Left lung (tissue), 4 donors: ENCODE measurements at regions not wholly inside any gene's neighbourhood (a gene's known extent, or its start where the extent isn't known, plus 50 kb on each side); places are given as distances from the start of the nearest gene placed in this dataset.

Source experiments
- ATAC-seq: fragments of 200-7000 bp; cut with Tn5 transposase; one replicate; pipeline ENCODE4 v1.9.1; 2020; ENCODE audit warnings: moderate library complexity
- DNase-seq, 4 donors: peaks; one replicate each; pipeline ENCODE4 v3.0.0-alpha.2; 2013 to 2020
- H3K27ac ChIP-seq, 2 donors: fragments of 200-600 bp; sonication (generic) in 1 of 2; one replicate each; pipeline versions ENCODE4 v1.5.0 to v1.8.0; 2020 to 2021
- H3K27me3 ChIP-seq, 2 donors: fragments of 200-600 bp; sonication (generic) in 1 of 2; one replicate each; pipeline versions ENCODE4 v1.5.0 to v1.8.0; 2020 to 2021
- H3K36me3 ChIP-seq, 2 donors: fragments of 200-600 bp; sonication (generic) in 1 of 2; one replicate each; pipeline versions ENCODE4 v1.5.0 to v1.8.0; 2020 to 2021
- H3K4me1 ChIP-seq, 2 donors: fragments of 200-600 bp; one replicate each; pipeline ENCODE4 v1.8.0; 2021
- H3K4me3 ChIP-seq, 2 donors: fragments of 200-600 bp; sonication (generic) in 1 of 2; one replicate each; pipeline versions ENCODE4 v1.5.0 to v1.8.0; 2020 to 2021; ENCODE audit warnings: mild to moderate bottlenecking in 1 of 2
- H3K9me3 ChIP-seq, 2 donors: fragments of 200-600 bp; sonication (generic) in 1 of 2; one replicate each; pipeline versions ENCODE4 v1.5.0 to v1.8.0; 2020 to 2021
- CTCF ChIP-seq, 2 donors: fragments of 200-600 bp; sonication (generic) in 1 of 2; IDR thresholded peaks; one replicate each; pipeline versions ENCODE4 v1.5.0 to v1.8.0; 2021; ENCODE audit warnings: antibody characterized with exemption in 2 of 2
- intact Hi-C, 2 donors: fragments of 100-400 bp; cut with DNase I; formaldehyde crosslinking; loops; one replicate each; pipeline versions ENCODE4 v1.11.2 to v1.14.2; 2022
- donor health status: DM: no; HTN: yes; CAD: no.
- donor health status: DM: no; HTN: no; CAD: no.

- H3K27me3 ChIP-seq = peaks cover 0 to 38% of the 10 kb centered on the region in 2 donors
- no peak overlapping the region for H3K27ac ChIP-seq
- ATAC-seq (no peak), DNase-seq (peak in 1 of 4 donors; percentile 76)
- H3K9me3 ChIP-seq = no peaks in the 10 kb centered on the region
- H3K36me3 ChIP-seq = no peaks in the 10 kb centered on the region
- intact Hi-C loops = no loop called here
- no peak for TF ChIP-seq CTCF (IDR thresholded peaks at IDR 0.05)
- H3K4me3 ChIP-seq = no peak overlapping the region
- H3K4me1 ChIP-seq = no peaks in the 10 kb centered on the region
Measured at GRCh38 chr6:169970306-169970988, 219.0 kb downstream of the ERMARD start.

DNA sequence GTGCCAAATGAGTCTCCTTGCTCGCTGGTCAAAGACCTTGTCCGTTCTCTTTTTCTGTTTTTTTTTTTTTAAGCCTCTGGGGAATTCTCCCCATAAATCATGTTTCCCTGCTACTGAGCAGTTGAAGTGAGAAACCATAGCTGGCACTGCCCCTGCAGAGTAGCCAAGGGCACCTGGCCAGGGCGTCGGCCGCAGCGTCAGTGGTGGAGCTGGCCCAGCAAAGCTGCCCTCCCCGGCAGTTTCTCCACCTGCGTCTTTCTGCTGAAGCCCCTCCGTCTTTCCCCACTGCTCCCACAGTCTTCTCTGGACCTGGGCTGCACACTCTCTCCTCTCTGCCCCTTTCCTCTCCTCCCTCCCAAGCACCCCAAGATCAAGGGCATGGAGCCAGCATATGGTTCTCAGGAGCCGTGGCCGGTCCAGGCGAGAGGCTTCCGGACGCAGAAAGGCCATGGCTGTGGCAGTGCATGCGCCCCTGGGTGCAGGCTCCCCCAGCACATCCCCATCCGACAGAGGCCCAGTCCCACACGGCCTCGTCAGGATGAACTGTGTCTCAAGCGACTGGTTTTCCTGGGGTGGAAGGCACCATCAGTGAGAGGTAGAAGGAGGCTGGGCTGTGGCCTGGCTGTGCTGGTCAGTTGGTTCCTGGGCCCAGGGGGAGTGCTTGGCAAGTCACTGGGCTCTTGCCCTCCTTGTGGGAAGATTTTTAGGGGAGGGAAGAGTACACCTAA, 218.1 kb downstream of the ERMARD start:
- Histone ChIP-seq H3K4me1 (no peaks in the 10 kb centered on the region), H3K9me3 (no peaks in the 10 kb centered on the region), H3K27ac (no peak overlapping the region), H3K36me3 (no peaks in the 10 kb centered on the region), H3K27me3 (peaks cover 0 to 33% of the 10 kb centered on the region in 2 donors), H3K4me3 (no peak overlapping the region)
- no peak for TF ChIP-seq CTCF (IDR thresholded peaks at IDR 0.05)
- DNase-seq (peak in 1 of 4 donors; percentile 55), ATAC-seq (no peak)
- intact Hi-C loops = no loop called here

DNA sequence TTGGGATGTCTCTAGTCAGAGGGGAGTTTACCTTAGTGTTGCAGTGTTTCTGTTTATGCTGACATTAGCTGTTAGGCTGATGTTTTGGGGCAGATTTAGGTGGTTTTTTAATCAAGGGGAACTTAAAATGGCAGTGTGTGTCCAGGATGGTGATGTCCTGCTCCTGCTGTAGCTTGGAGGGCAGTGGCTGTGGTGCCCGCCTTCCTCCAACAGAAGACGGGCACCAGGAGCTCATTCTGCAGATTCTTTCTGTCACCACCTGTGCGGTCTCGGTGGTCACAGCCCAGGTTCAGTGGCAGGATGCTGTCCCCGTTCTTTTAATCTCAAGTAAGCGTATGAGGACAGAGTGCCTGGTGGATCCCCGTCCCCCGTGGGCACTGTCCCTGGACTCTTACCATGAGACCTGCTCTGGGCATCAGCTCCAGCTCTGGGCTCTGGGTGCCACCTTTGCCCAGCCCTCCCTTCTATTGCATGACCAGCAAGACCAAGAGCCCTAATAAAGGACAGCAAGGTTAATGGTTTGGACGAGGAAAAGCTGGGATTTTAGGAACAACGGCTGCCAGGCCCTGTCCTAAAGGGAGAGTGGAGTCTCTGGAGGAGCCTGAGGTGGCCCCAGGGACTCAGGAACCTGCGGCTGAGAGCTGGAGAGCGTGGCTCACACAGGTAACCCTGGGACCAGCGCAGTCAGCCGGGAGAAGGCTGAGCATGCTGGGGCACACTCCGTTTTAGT, 217.3 kb downstream of the ERMARD start:
- intact Hi-C loops = no loop called here
- no peak for TF ChIP-seq CTCF (IDR thresholded peaks at IDR 0.05)
- no peak overlapping the region for H3K27ac ChIP-seq
- DNase-seq = no peak
- H3K4me1 ChIP-seq = no peaks in the 10 kb centered on the region
- H3K9me3 ChIP-seq = no peaks in the 10 kb centered on the region
- peaks cover 0 to 35% of the 10 kb centered on the region in 2 donors for H3K27me3 ChIP-seq
- ATAC-seq = no peak
- no peaks in the 10 kb centered on the region for H3K36me3 ChIP-seq
- no peak overlapping the region for H3K4me3 ChIP-seq

- intact Hi-C loops = no loop called here
- Histone ChIP-seq H3K4me3 (no peak overlapping the region), H3K27me3 (peaks cover 0 to 45% of the 10 kb centered on the region in 2 donors), H3K9me3 (no peaks in the 10 kb centered on the region), H3K36me3 (no peaks in the 10 kb centered on the region), H3K27ac (no peak overlapping the region), H3K4me1 (no peaks in the 10 kb centered on the region)
- ATAC-seq = no peak
- no peak for DNase-seq
- no peak for TF ChIP-seq CTCF (IDR thresholded peaks at IDR 0.05)
Measured at GRCh38 chr6:169967687-169968086, 216.3 kb downstream of the ERMARD start.
